ENCODE measurements at regions not wholly inside any gene's neighbourhood (a gene's known extent, or its start where the extent isn't known, plus 50 kb on each side); places are given as distances from the start of the nearest gene placed in this dataset.

- DNase-seq, result no peak
These were observed 197.3 kb upstream of the GOT2 start for GRCh38 chr16:58931436-58931835.

GRCh38 chr16:58923094-58923493 is 189.0 kb upstream of the GOT2 start:
- no peaks in the 10 kb centered on the region for H4K20me1 ChIP-seq (ENCODE audit: insufficient read depth, low read length)
- no peaks in the 10 kb centered on the region for H3K79me2 ChIP-seq (ENCODE audit: low read length)
- no peak overlapping the region for H2AFZ ChIP-seq (ENCODE audit: low read length)
- H3F3A ChIP-seq (ENCODE audit: insufficient read depth, low read length), result no peaks in the 10 kb centered on the region
- no peaks in the 10 kb centered on the region for H3K9me2 ChIP-seq (replicated peaks; ENCODE audit: insufficient read depth, low read length)
- no peaks in the 10 kb centered on the region for H3K36me3 ChIP-seq (replicated peaks; ENCODE audit: insufficient read depth, low read length)
- TF ChIP-seq CTCF (IDR thresholded peaks at IDR 0.05; ENCODE audit: low read length), result no peak
- no peak for TF ChIP-seq EZH2 (optimal IDR thresholded peaks at IDR 0.05; ENCODE audit: low read depth, low read length)
- TF ChIP-seq EZH2phosphoT487 (IDR thresholded peaks at IDR 0.05; ENCODE audit: low read length), result no peak
- no peaks in the 10 kb centered on the region for H3K4me1 ChIP-seq (ENCODE audit: low read length)
- H3K4me3 ChIP-seq (ENCODE audit: low read length), result no peak overlapping the region
- no peaks in the 10 kb centered on the region for H3K27me3 ChIP-seq (replicated peaks; ENCODE audit: insufficient read depth, low read length)
- H3K27ac ChIP-seq (ENCODE audit: low read length), result no peak overlapping the region
- no peak overlapping the region for H3K9ac ChIP-seq (ENCODE audit: low read length)
- no peak for DNase-seq
- H3K4me2 ChIP-seq (ENCODE audit: low read depth, low read length), result no peak overlapping the region
- no peaks in the 10 kb centered on the region for H3K9me3 ChIP-seq (replicated peaks; ENCODE audit: insufficient read depth, low read length)

More at GRCh38 chr16:58931436-58931835, 197.3 kb upstream of the GOT2 start:
- H3K27ac ChIP-seq (ENCODE audit: low read length), result no peak overlapping the region
- H3K4me2 ChIP-seq (ENCODE audit: low read depth, low read length), result no peak overlapping the region
- no peaks in the 10 kb centered on the region for H3K9me2 ChIP-seq (replicated peaks; ENCODE audit: insufficient read depth, low read length)
- H3K27me3 ChIP-seq (replicated peaks; ENCODE audit: insufficient read depth, low read length), result no peaks in the 10 kb centered on the region
- TF ChIP-seq EZH2 (optimal IDR thresholded peaks at IDR 0.05; ENCODE audit: low read depth, low read length) (no peak), CTCF (IDR thresholded peaks at IDR 0.05; ENCODE audit: low read length) (no peak), EZH2phosphoT487 (IDR thresholded peaks at IDR 0.05; ENCODE audit: low read length) (no peak)
- H3K79me2 ChIP-seq (ENCODE audit: low read length), result no peaks in the 10 kb centered on the region
- H3K9ac ChIP-seq (ENCODE audit: low read length), result no peak overlapping the region
- H3K4me3 ChIP-seq (ENCODE audit: low read length), result no peak overlapping the region
- H3K36me3 ChIP-seq (replicated peaks; ENCODE audit: insufficient read depth, low read length), result no peaks in the 10 kb centered on the region
- H3K9me3 ChIP-seq (replicated peaks; ENCODE audit: insufficient read depth, low read length), result no peaks in the 10 kb centered on the region
- H3K4me1 ChIP-seq (ENCODE audit: low read length), result no peaks in the 10 kb centered on the region
- no peaks in the 10 kb centered on the region for H3F3A ChIP-seq (ENCODE audit: insufficient read depth, low read length)
- H2AFZ ChIP-seq (ENCODE audit: low read length), result no peak overlapping the region
- H4K20me1 ChIP-seq (ENCODE audit: insufficient read depth, low read length), result no peaks in the 10 kb centered on the region

GRCh38 chr16:58913456-58913855 is 179.3 kb upstream of the GOT2 start:
- H3K9ac ChIP-seq (ENCODE audit: low read length), result no peak overlapping the region
- H3K9me3 ChIP-seq (replicated peaks; ENCODE audit: insufficient read depth, low read length), result no peaks in the 10 kb centered on the region
- no peaks in the 10 kb centered on the region for H3F3A ChIP-seq (ENCODE audit: insufficient read depth, low read length)
- no peaks in the 10 kb centered on the region for H3K27me3 ChIP-seq (replicated peaks; ENCODE audit: insufficient read depth, low read length)
- no peaks in the 10 kb centered on the region for H4K20me1 ChIP-seq (ENCODE audit: insufficient read depth, low read length)
- H3K79me2 ChIP-seq (ENCODE audit: low read length), result no peaks in the 10 kb centered on the region
- no peak for DNase-seq
- TF ChIP-seq CTCF (IDR thresholded peaks at IDR 0.05; ENCODE audit: low read length) (no peak), EZH2phosphoT487 (IDR thresholded peaks at IDR 0.05; ENCODE audit: low read length) (no peak), EZH2 (optimal IDR thresholded peaks at IDR 0.05; ENCODE audit: low read depth, low read length) (no peak)
- H3K4me1 ChIP-seq (ENCODE audit: low read length), result no peaks in the 10 kb centered on the region
- H2AFZ ChIP-seq (ENCODE audit: low read length), result no peak overlapping the region
- no peak overlapping the region for H3K4me3 ChIP-seq (ENCODE audit: low read length)
- H3K36me3 ChIP-seq (replicated peaks; ENCODE audit: insufficient read depth, low read length), result no peaks in the 10 kb centered on the region
- H3K27ac ChIP-seq (ENCODE audit: low read length), result no peak overlapping the region
- H3K4me2 ChIP-seq (ENCODE audit: low read depth, low read length), result no peak overlapping the region
- no peaks in the 10 kb centered on the region for H3K9me2 ChIP-seq (replicated peaks; ENCODE audit: insufficient read depth, low read length)
